ENCODE measurements at regions not wholly inside any gene's neighbourhood (a gene's known extent, or its start where the extent isn't known, plus 50 kb on each side); places are given as distances from the start of the nearest gene placed in this dataset.

- peaks cover 4% of the 10 kb centered on the region for H3K9me3 Mint-ChIP-seq
- no peak overlapping the region for H3K4me3 Mint-ChIP-seq
- no peak overlapping the region for H3K27ac Mint-ChIP-seq (ENCODE audit: unreplicated experiment)
- H3K4me1 Mint-ChIP-seq = peaks cover 25% of the 10 kb centered on the region
- no peak for DNase-seq (ENCODE audit: low read depth, low spot score)
- H3K36me3 Mint-ChIP-seq (ENCODE audit: low read depth) = no peaks in the 10 kb centered on the region
- H3K27me3 Mint-ChIP-seq (ENCODE audit: low read depth) = no peaks in the 10 kb centered on the region
- no peak for TF ChIP-seq CTCF (conservative IDR thresholded peaks at IDR 0.05)
Measured at GRCh38 chr10:29026802-29027580, 261.9 kb upstream of the LYZL1 start.

- H3K27me3 Mint-ChIP-seq (ENCODE audit: low read depth) = no peaks in the 10 kb centered on the region
- H3K4me3 Mint-ChIP-seq = no peak overlapping the region
- DNase-seq (ENCODE audit: low read depth, low spot score) = no peak
- TF ChIP-seq CTCF (conservative IDR thresholded peaks at IDR 0.05) = no peak
- H3K36me3 Mint-ChIP-seq (ENCODE audit: low read depth) = no peaks in the 10 kb centered on the region
- H3K9me3 Mint-ChIP-seq = peaks cover 4% of the 10 kb centered on the region
- H3K27ac Mint-ChIP-seq (ENCODE audit: unreplicated experiment) = peak overlapping the region; percentile 87
- peaks cover 20% of the 10 kb centered on the region for H3K4me1 Mint-ChIP-seq
Measured at GRCh38 chr10:29028486-29028885, 260.4 kb upstream of the LYZL1 start.

DNA sequence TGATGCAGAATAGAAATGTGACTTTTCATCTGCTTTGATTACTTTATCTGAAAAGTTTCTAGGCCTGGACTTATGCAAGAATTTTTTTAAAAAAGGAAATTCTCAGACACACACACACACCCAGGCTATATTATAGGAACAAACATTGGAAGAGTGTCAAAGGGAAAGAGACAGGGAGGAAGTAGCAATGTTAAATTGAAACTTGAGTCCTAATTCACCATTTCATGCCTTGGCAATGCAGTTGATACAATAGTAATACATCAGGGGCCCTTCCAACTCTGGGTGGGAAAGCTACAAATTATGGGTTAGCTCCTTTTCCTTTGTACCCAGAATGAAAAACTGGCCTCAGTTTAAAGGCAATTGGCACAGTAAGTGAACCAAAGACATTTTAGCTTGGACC is 258.0 kb upstream of the LYZL1 start:
- peaks cover 4% of the 10 kb centered on the region for H3K9me3 Mint-ChIP-seq
- H3K36me3 Mint-ChIP-seq (ENCODE audit: low read depth) = no peaks in the 10 kb centered on the region
- H3K27ac Mint-ChIP-seq (ENCODE audit: unreplicated experiment) = no peak overlapping the region
- no peak overlapping the region for H3K4me3 Mint-ChIP-seq
- no peaks in the 10 kb centered on the region for H3K27me3 Mint-ChIP-seq (ENCODE audit: low read depth)
- peaks cover 20% of the 10 kb centered on the region for H3K4me1 Mint-ChIP-seq
- no peak for TF ChIP-seq CTCF (conservative IDR thresholded peaks at IDR 0.05)
- DNase-seq (ENCODE audit: low read depth, low spot score) = no peak

DNA sequence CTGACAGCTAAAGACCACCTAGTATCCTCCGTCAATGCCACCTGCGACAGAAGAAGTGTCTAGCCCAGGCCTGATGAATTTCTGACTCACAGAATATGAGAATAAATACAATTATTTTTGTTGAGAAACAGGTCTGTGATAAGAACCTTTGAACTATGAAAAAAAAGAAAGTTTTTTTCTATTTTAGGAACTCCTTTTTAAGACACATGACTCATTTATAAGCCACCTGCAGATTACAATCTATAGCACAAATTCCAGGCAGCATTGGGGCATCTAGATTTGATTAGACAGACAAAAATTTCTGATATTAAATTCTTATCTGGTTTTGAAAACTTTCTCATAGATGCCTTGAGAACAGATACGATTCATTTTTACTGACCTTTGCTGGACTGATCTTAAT is 256.7 kb upstream of the LYZL1 start:
- Mint-ChIP-seq H3K36me3 (ENCODE audit: low read depth) (no peaks in the 10 kb centered on the region), H3K27ac (ENCODE audit: unreplicated experiment) (no peak overlapping the region), H3K27me3 (ENCODE audit: low read depth) (no peaks in the 10 kb centered on the region), H3K4me3 (no peak overlapping the region), H3K4me1 (peaks cover 14% of the 10 kb centered on the region), H3K9me3 (peaks cover 4% of the 10 kb centered on the region)
- no peak for DNase-seq (ENCODE audit: low read depth, low spot score)
- TF ChIP-seq CTCF (conservative IDR thresholded peaks at IDR 0.05) = no peak

- no peak for TF ChIP-seq CTCF (conservative IDR thresholded peaks at IDR 0.05)
- Mint-ChIP-seq H3K4me3 (no peak overlapping the region), H3K4me1 (peaks cover 7% of the 10 kb centered on the region), H3K9me3 (peaks cover 2% of the 10 kb centered on the region), H3K36me3 (ENCODE audit: low read depth) (no peaks in the 10 kb centered on the region), H3K27me3 (ENCODE audit: low read depth) (no peaks in the 10 kb centered on the region), H3K27ac (ENCODE audit: unreplicated experiment) (no peak overlapping the region)
- no peak for DNase-seq (ENCODE audit: low read depth, low spot score)
Measured at GRCh38 chr10:29033311-29033940, 255.4 kb upstream of the LYZL1 start.

Data from neural crest cell (in vitro differentiated cells).